Motor neuron (in vitro differentiated cells): ENCODE measurements at regions not wholly inside any gene's neighbourhood (a gene's known extent, or its start where the extent isn't known, plus 50 kb on each side); places are given as distances from the start of the nearest gene placed in this dataset.

Experiments used
- ATAC-seq, 8 experiments: fragments of 200-7000 bp; cut with Tn5 transposase; replicated peaks in 6 of 8; 2 replicates each; pipeline ENCODE4 v1.8.0; 2021; ENCODE audit warnings: mild to moderate bottlenecking in 8 of 8, moderate library complexity in 8 of 8
- H3K27ac ChIP-seq, 2 donors: fragments of 250-450 bp; sonication (Bioruptor Pico); 2 replicates each; pipeline ENCODE4 v1.9.0; 2021; ENCODE audit warnings: antibody characterized with exemption in 2 of 2, mild to moderate bottlenecking in 2 of 2, moderate library complexity in 1 of 2
- H3K4me1 ChIP-seq, 2 donors: fragments of 250-450 bp; sonication (Bioruptor Pico); replicated peaks in 1 of 2; 2 replicates each; pipeline ENCODE4 v1.6.1; 2021; ENCODE audit warnings: antibody characterized with exemption in 2 of 2, mild to moderate bottlenecking in 2 of 2, moderate library complexity in 1 of 2
- H3K4me3 ChIP-seq, 5 donors: fragments of 250-450 bp; sonication (Bioruptor Pico); 2 replicates each; pipeline ENCODE4 v1.9.0; 2021; ENCODE audit warnings: antibody characterized with exemption in 5 of 5, mild to moderate bottlenecking in 5 of 5, moderate library complexity in 4 of 5
- WGBS, 10 experiments: fragments of 450-650 bp; shearing (Covaris generic); methylation state at CpG; one replicate each; pipeline ENCODE4 v1.0.0; 2022; 5-methylcytosine and 5-hydroxymethylcytosine counted together
- in situ Hi-C, 9 experiments: fragments of 400-800 bp; cut with MboI; loops; one replicate each; pipeline ENCODE4 v1.15.0; 2021; ENCODE audit warnings: low sequenced_read_pairs in 9 of 9, low pct_unique_long_range_greater_than_20kb in 2 of 9; ENCODE audit not compliant: unreplicated experiment in 9 of 9

DNA sequence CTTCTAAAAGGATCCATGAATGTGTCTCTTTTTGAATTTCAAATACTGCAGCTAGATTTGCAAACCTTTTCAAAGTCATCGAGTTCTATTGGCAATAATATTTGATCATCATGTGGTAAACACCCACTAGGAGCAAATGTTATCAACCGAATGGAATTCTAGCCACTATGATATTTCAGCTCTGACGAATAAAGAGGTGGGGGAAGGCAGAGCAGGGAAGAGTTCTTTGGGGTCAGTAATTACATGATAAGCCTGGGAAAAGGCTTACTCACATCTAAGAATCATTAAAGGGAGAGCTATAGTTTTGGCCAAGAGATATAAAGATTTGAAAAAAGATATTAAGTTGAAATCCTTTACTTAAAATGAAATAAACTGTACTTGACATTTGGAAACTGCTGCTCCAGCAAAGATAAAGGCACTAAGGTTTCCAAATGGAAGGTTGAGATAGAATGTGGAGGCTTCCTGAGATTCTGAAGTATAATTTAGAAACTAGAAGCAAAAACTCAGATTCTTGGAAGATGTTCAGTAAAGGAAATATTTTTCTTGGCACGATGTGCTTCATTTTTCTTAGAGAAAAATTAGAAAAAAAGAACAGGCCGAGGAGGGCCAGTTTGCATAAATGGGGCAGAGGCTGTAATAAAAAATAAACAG lies 104.7 kb upstream of the ARHGAP28 start:
- Histone ChIP-seq H3K27ac (no peak overlapping the region), H3K4me3 (no peak overlapping the region), H3K4me1 (peaks cover 0 to 7% of the 10 kb centered on the region in 2 donors)
- in situ Hi-C loops: no loop called here
- WGBS, 10 experiments: 0 to 94% (median 85%) methylated on average over 2 to 5 of the region's 5 CpGs
- peak in 2 of 8 experiments; percentile 53 to 63 for ATAC-seq

DNA sequence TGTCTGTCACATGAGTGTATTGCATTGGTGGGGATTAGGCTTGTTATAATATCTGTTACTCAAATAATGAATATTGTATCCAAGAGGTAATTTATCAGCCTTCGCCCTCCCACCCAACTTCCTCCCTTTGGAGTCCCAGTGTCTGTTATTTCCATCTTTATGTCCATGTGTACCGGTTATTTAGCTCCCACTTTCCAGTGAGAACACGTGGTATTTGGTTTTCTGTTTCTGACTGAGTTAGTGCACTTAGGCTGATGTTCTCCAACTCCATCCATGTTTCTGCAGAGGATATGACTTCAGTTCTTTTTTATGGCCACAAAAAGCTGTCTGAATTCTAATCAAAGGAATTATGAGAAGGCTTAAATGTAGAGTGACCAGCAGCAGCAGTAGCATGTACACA lies 104.0 kb upstream of the ARHGAP28 start:
- WGBS, 10 experiments: 48 to 100% (median 88%) methylated on average over 1 to 3 of the region's 3 CpGs; no CpG with 5 or more reads in 1 of the 10 experiments
- in situ Hi-C loops: no loop called here
- no peak for ATAC-seq
- Histone ChIP-seq H3K27ac (no peak overlapping the region), H3K4me1 (peaks cover 0 to 7% of the 10 kb centered on the region in 2 donors), H3K4me3 (no peak overlapping the region)

DNA sequence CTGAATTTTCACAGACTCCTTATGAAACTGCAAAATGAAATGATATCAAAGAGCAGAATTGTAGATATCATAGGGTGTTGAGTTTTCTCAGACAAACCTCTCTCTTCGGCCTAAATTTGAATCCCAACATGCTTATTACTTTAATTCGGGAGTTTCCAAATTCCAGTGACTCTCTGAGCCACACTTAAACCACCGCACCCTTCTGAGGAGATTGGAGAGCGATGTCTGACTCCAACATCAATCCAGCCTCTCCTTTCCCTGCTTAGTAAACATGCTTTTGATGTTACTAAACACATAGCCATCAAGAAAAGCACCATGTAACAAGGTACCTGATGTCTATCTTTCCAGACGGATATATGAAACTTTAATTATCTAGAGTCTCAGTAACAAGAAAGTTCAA lies 103.1 kb upstream of the ARHGAP28 start:
- no peak overlapping the region for H3K4me3 ChIP-seq
- 21 to 100% (median 87%) methylated on average over 1 to 5 of the region's 5 CpGs; no CpG with 5 or more reads in 2 of the 10 experiments for WGBS, 10 experiments
- ATAC-seq: peak in 2 of 8 experiments; percentile 27 to 43
- in situ Hi-C loops: no loop called here
- no peak overlapping the region for H3K27ac ChIP-seq
- peaks cover 0 to 7% of the 10 kb centered on the region in 2 donors for H3K4me1 ChIP-seq

DNA sequence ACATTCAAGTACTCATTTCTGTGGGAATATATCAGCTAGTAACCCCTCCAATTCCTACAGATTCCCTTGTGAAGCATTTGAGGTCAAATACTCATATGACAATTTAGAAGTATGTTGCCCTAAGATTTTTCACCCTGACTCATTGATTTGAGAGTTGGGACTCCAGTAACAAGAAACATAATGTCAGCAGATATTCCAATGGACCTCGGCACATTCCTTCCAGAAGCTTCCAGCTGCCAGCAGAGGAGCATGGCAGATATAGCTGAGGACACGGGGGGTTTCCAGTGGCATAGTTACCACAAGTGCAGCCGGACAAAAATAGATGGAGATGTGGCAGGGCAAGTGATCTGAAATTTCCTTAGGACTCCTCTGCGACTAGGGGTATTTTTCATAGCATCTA lies 101.9 kb upstream of the ARHGAP28 start:
- no peak for ATAC-seq
- WGBS, 10 experiments: 57 to 100% (median 91%) methylated on average over 1 to 4 of the region's 4 CpGs; no CpG with 5 or more reads in 4 of the 10 experiments

GRCh38 chr18:6628187-6628586 lies 101.3 kb upstream of the ARHGAP28 start:
- no peak for ATAC-seq
- 14 to 100% (median 89%) methylated on average over 1 to 2 of the region's 2 CpGs; no CpG with 5 or more reads in 3 of the 10 experiments for WGBS, 10 experiments
- in situ Hi-C loops: no loop called here
- H3K27ac ChIP-seq: no peak overlapping the region
- H3K4me3 ChIP-seq: no peak overlapping the region
- H3K4me1 ChIP-seq: peaks cover 0 to 7% of the 10 kb centered on the region in 2 donors

More for the DNA sequence above, 101.9 kb upstream of the ARHGAP28 start:
- H3K27ac ChIP-seq: no peak overlapping the region
- no peak overlapping the region for H3K4me3 ChIP-seq
- in situ Hi-C loops: no loop called here
- H3K4me1 ChIP-seq: peaks cover 0 to 7% of the 10 kb centered on the region in 2 donors

DNA sequence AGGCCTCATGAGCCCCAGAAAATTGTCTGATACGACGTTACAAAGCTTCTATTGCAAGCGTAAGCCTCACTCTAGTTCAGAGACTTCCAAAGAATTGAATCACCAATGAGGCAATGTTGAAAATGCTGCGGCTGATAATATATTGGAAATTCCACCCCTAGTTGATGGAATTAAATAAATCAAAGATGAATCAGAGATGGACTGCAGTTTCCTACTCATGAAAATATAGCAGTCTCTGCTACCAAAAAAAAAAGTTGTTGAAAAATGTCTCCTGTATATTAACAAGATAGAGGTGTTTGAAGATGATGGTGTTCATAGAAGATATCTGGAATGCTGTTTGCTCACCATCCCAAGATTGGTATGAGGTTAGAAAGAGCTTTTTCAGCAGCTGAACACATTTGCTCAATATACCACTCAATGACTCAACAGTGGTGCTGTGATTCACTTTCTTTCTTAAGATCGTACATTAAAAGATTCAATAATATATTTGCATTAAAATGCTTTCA lies 99.8 kb upstream of the ARHGAP28 start:
- 10 to 95% (median 77%) methylated on average over 1 to 5 of the region's 5 CpGs for WGBS, 10 experiments
- ATAC-seq: peak in 5 of 8 experiments; percentile 32 to 78 (median 44)
- H3K27ac ChIP-seq: no peak overlapping the region
- H3K4me3 ChIP-seq: no peak overlapping the region
- in situ Hi-C loops: no loop called here
- H3K4me1 ChIP-seq: no peaks in the 10 kb centered on the region

DNA sequence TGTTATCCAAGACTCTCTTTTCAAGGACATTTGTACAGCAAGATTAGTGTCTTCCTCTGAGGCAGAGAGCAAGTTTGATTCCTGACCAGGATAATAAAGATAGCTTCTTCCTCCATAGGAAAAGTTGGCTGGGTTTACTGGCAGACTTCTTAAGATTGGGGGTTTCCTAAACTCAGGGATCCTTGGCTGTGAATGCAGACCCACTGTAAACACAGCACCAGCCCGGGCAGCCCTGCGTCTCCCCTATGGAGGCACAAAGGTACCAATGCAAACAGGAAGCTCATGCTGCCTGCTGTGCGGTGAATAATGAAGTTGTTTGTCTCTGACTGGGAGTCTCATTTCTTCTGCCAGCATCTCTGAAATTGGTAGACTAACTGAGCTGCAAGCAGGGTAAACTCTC lies 96.2 kb upstream of the ARHGAP28 start:
- H3K4me1 ChIP-seq: no peaks in the 10 kb centered on the region
- no peak overlapping the region for H3K27ac ChIP-seq
- in situ Hi-C loops: no loop called here
- no peak overlapping the region for H3K4me3 ChIP-seq
- WGBS, 10 experiments: 10 to 63% (median 44%) methylated on average over 1 to 3 of the region's 3 CpGs; no CpG with 5 or more reads in 6 of the 10 experiments
- peak in 1 of 8 experiments; percentile 48 for ATAC-seq

DNA sequence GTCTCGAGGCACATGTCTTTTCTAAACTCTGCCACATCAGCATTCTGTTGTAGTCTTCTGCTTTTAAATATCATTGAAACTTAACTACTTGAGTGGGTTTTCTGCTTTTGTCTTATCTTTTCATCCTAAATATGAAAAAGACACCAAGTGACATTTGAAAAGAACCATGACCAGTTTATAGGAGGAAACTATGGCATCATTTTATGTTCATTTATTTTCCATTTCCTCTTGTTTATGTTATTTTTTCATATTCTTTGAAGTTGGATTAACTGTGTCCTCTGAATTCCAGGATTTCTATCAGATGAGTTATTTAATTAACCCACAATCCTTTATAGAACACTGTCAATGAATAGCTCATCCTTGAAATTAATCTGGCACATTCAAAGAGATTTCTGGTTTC lies 93.4 kb upstream of the ARHGAP28 start:
- H3K4me1 ChIP-seq: peaks cover 0 to 3% of the 10 kb centered on the region in 2 donors
- no peak overlapping the region for H3K27ac ChIP-seq
- ATAC-seq: no peak
- in situ Hi-C loops: no loop called here
- 0 to 100% (median 67%) methylated on average over 1 of the region's 1 CpG; no CpG with 5 or more reads in 3 of the 10 experiments for WGBS, 10 experiments
- H3K4me3 ChIP-seq: no peak overlapping the region

GRCh38 chr18:6638447-6638846 lies 91.1 kb upstream of the ARHGAP28 start:
- ATAC-seq: no peak
- WGBS, 10 experiments: 31 to 100% (median 90%) methylated on average over 1 to 5 of the region's 5 CpGs
- H3K4me1 ChIP-seq: peaks cover 0 to 3% of the 10 kb centered on the region in 2 donors
- in situ Hi-C loops: no loop called here
- H3K27ac ChIP-seq: no peak overlapping the region
- no peak overlapping the region for H3K4me3 ChIP-seq

GRCh38 chr18:6639305-6639704 lies 90.2 kb upstream of the ARHGAP28 start:
- H3K4me1 ChIP-seq: peaks cover 0 to 3% of the 10 kb centered on the region in 2 donors
- WGBS, 10 experiments: 32 to 100% (median 77%) methylated on average over 1 to 4 of the region's 4 CpGs; no CpG with 5 or more reads in 1 of the 10 experiments
- ATAC-seq: no peak
- no peak overlapping the region for H3K4me3 ChIP-seq
- H3K27ac ChIP-seq: no peak overlapping the region
- in situ Hi-C loops: no loop called here

DNA sequence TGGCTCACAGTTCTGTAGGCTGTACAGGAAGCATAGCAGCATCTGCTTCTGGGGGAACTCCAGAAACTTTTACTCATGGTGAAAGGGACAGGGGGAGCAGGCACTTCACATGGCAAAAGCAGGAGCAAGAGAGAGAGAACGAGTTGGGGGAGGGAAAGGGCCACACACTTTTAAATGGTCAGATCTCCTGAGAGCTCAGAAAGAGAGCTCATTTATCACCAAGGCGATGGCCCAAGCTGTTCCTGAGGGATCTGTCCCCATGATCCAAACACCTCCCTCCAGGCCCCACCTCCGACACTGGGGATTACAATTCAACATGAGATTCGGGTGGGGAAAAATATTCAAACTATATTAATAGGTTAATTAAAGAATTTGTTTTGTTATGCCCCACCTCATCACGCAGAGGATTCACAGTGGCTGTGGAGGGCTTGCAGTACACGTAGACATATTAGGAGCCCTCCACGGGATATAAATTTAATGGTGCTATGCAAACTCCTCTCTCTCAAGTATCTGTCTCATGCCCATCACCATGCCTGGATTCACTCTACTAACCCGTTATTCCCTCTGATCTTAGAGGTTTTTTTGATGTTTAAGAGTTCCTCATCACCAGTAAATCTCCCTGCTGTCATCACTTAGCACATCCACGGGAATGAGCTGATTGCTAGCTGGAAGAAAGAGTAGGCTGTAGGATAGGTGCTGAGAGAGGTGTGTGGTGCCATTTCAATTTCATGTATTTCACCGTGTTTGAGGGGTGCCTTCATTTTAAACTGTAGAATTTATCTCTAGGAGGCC lies 84.5 kb upstream of the ARHGAP28 start:
- H3K4me3 ChIP-seq: no peak overlapping the region
- WGBS, 10 experiments: 11 to 66% (median 32%) methylated on average over 1 to 6 of the region's 10 CpGs; no CpG with 5 or more reads in 1 of the 10 experiments
- H3K4me1 ChIP-seq: peaks cover 2 to 8% of the 10 kb centered on the region in 2 donors
- in situ Hi-C loops: no loop called here
- peak in 3 of 8 experiments; percentile 18 to 29 (median 22) for ATAC-seq
- no peak overlapping the region for H3K27ac ChIP-seq

- ATAC-seq: no peak
- in situ Hi-C loops: no loop called here
- Histone ChIP-seq H3K4me1 (peaks cover 0 to 8% of the 10 kb centered on the region in 2 donors), H3K27ac (no peak overlapping the region), H3K4me3 (no peak overlapping the region)
- 29 to 90% (median 82%) methylated on average over 1 to 4 of the region's 5 CpGs; no CpG with 5 or more reads in 3 of the 10 experiments for WGBS, 10 experiments
These were observed 82.7 kb upstream of the ARHGAP28 start for GRCh38 chr18:6646801-6647200.

DNA sequence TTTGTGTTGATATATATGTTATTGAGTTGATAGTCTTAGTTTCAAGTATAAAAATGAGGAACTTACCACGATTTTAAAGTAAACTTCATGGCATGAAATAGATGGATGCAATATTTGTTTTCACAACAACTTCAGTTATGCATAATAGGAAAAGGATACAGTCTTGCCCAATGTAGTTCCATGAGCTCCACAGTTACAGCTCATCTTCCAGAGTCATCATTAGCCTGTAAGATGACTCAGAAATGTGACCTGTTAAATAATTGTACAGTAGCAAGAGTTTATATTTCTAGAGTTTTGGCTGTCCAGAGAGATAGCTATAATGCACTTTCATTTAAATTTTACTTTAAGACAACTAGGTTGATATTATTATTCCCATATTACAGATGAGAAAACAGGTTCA lies 80.9 kb upstream of the ARHGAP28 start:
- WGBS, 10 experiments: 0 to 83% (median 29%) methylated on average over 1 of the region's 1 CpG; no CpG with 5 or more reads in 3 of the 10 experiments
- ATAC-seq: no peak
- in situ Hi-C loops: no loop called here

More for the DNA sequence above, 80.9 kb upstream of the ARHGAP28 start:
- Histone ChIP-seq H3K4me3 (no peak overlapping the region), H3K4me1 (peaks cover 0 to 8% of the 10 kb centered on the region in 2 donors), H3K27ac (no peak overlapping the region)
